ENCODE measurements at regions not wholly inside any gene's neighbourhood (a gene's known extent, or its start where the extent isn't known, plus 50 kb on each side); places are given as distances from the start of the nearest gene placed in this dataset.

DNA sequence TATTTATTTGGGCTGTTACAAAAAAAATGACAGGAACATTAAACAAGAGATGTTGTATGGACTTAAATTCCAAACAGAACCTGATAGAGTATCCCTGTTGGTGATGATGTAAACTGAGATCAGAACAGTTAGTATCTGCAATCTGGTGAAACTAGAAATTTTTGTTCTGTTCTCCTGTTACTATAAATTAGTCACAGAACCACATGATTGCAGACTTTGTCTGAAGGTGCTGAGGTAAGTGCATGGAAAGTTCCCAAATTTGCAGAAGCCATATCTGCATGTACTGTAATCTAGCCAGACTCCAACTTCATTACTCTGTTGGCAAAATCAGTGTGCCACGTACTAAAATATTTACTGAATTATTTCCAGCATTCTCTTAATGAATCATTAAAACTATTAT lies 516.3 kb upstream of the FSIP2 start:
- ChIA-PET POLR2A (ENCODE audit: unreplicated experiment) (no interaction called here), CTCF (no interaction called here)
- dilution Hi-C loops (cut with HindIII; ENCODE audit: low sequenced_read_pairs, unreplicated experiment) = no loop called here
- no peak overlapping the region for H3K23ac ChIP-seq (ENCODE audit: low read depth, low read length)
- no TSS peak for BruUV-seq (replicated peaks)
- no peak overlapping the region for H3K18ac ChIP-seq (ENCODE audit: low read depth, low read length)
- no peak overlapping the region for H2AK9ac ChIP-seq (replicated peaks; ENCODE audit: low read depth, low read length, poor library complexity)
- TF ChIP-seq RAD21 (IDR thresholded peaks at IDR 0.05; ENCODE audit: low read length) (no peak), SMC3 (IDR thresholded peaks at IDR 0.05; ENCODE audit: low read depth, low read length) (no peak), RCOR1 (IDR thresholded peaks at IDR 0.05; ENCODE audit: insufficient replicate concordance, low read length) (no peak), RFX5 (IDR thresholded peaks at IDR 0.05; ENCODE audit: low read depth, low read length) (no peak), MAZ (IDR thresholded peaks at IDR 0.05; ENCODE audit: borderline replicate concordance, low read depth, low read length) (no peak), MXI1 (IDR thresholded peaks at IDR 0.05; ENCODE audit: borderline replicate concordance, low read depth, low read length) (no peak), MAFK (IDR thresholded peaks at IDR 0.05; ENCODE audit: low read depth, low read length) (no peak), CEBPB (IDR thresholded peaks at IDR 0.05; ENCODE audit: low read depth, low read length) (no peak), ELK1 (IDR thresholded peaks at IDR 0.05; ENCODE audit: borderline replicate concordance, low read depth, low read length) (no peak)
- no peak overlapping the region for H2BK15ac ChIP-seq (ENCODE audit: low read depth, low read length)
- no CpG with 5 or more reads among the region's 1 CpG for WGBS, 2 experiments (ENCODE audit: extremely low coverage in 2 of 2, insufficient read length in 1 of 2)
- H4K20me1 ChIP-seq (ENCODE audit: insufficient read depth, low read length) = no peaks in the 10 kb centered on the region
- H3K14ac ChIP-seq (replicated peaks; ENCODE audit: low read depth, low read length) = no peak overlapping the region
- ATAC-seq (ENCODE audit: low read depth) (no peak), DNase-seq (no peak)
- in situ Hi-C loops (cut with MboI; ENCODE audit: low sequenced_read_pairs) = no loop called here
- no peak overlapping the region for H2BK120ac ChIP-seq (ENCODE audit: low read depth, low read length)
- no peak overlapping the region for H3K27ac ChIP-seq (ENCODE audit: insufficient read depth, low read length)
- no peaks in the 10 kb centered on the region; the same call in 1 of the 2 replicates for H3K9me3 ChIP-seq (ENCODE audit: control insufficient read depth, insufficient read depth, low read length)
- intact Hi-C loops (cut with micrococcal nuclease) = no loop called here
- no peak overlapping the region for H3K4me2 ChIP-seq (ENCODE audit: low read depth, low read length)
- no peaks in the 10 kb centered on the region for H3K27me3 ChIP-seq (ENCODE audit: control insufficient read depth, insufficient read depth, low read length)
- H2AFZ ChIP-seq (replicated peaks; ENCODE audit: low read length, poor library complexity) = no peak overlapping the region
- H3K9me1 ChIP-seq (ENCODE audit: insufficient read depth, low read length) = no peaks in the 10 kb centered on the region
- no peak overlapping the region for H4K91ac ChIP-seq (ENCODE audit: insufficient read depth, low read depth, low read length)
- no peak overlapping the region for H3K9ac ChIP-seq (ENCODE audit: low read depth, low read length)
- no peak overlapping the region for H3K4me3 ChIP-seq (ENCODE audit: insufficient read depth, low read depth, low read length)
- no peak overlapping the region for H2BK5ac ChIP-seq (ENCODE audit: low read depth, low read length, poor library complexity, severe bottlenecking)
- H4K5ac ChIP-seq (ENCODE audit: low read depth, low read length) = no peak overlapping the region
- H2AK5ac ChIP-seq (ENCODE audit: low read depth, low read length) = no peak overlapping the region
- no peak overlapping the region for H3K4ac ChIP-seq (ENCODE audit: low read depth, low read length)
- no peak overlapping the region for H2BK20ac ChIP-seq (ENCODE audit: low read depth, low read length)
- H4K8ac ChIP-seq (ENCODE audit: low read depth in 2 of 2, low read length in 2 of 2) = no peak overlapping the region
- no peak overlapping the region for H3K56ac ChIP-seq (ENCODE audit: extremely low read depth, insufficient read depth, low read length)
- H3K36me3 ChIP-seq (ENCODE audit: control insufficient read depth, insufficient read depth, low read length) = no peaks in the 10 kb centered on the region
- H3K4me1 ChIP-seq (ENCODE audit: control insufficient read depth, insufficient read depth, low read length) = no peaks in the 10 kb centered on the region
- H3K79me1 ChIP-seq (ENCODE audit: low read depth in 1 of 2, low read length in 2 of 2) = no peaks in the 10 kb centered on the region

All from IMR-90 (cell line).